Neural progenitor cell (in vitro differentiated cells): ENCODE measurements at regions not wholly inside any gene's neighbourhood (a gene's known extent, or its start where the extent isn't known, plus 50 kb on each side); places are given as distances from the start of the nearest gene placed in this dataset.

ENCODE experiments used
- EZH2 ChIP-seq: fragments of 200-600 bp; sonication (generic); IDR thresholded peaks from 2 replicates; pipeline ENCODE4 v1.6.1; 2017; ENCODE audit warnings: antibody characterized with exemption, mild to moderate bottlenecking, moderate library complexity
- TF ChIP-seq, protein P1 (sequence below): fragments of 200-600 bp; sonication (generic); IDR thresholded peaks from 2 replicates; pipeline ENCODE4 v1.5.1; 2017; ENCODE audit warnings: antibody characterized with exemption, mild to moderate bottlenecking

DNA sequence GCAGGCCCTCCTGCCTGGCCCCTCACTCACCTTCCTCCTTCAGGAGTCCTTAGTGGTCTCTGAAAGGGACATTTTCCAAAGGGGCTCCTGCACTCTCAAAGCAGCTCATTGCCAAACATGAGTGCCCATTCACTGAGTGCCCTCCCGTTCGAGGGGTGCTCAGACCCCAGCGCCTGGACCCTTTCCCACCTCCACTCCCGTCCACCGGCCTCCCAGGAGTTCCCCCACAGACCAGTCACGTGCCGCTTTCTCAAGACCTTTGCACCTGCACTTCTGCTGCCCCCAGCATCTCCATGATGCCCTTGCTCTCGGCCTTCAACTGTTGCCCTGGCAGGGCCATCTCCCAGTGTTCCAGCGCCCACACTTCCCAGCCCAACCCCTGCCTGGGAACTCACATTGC, 89.5 kb downstream of the ADRA2C start:
- TF ChIP-seq, protein P1, sequence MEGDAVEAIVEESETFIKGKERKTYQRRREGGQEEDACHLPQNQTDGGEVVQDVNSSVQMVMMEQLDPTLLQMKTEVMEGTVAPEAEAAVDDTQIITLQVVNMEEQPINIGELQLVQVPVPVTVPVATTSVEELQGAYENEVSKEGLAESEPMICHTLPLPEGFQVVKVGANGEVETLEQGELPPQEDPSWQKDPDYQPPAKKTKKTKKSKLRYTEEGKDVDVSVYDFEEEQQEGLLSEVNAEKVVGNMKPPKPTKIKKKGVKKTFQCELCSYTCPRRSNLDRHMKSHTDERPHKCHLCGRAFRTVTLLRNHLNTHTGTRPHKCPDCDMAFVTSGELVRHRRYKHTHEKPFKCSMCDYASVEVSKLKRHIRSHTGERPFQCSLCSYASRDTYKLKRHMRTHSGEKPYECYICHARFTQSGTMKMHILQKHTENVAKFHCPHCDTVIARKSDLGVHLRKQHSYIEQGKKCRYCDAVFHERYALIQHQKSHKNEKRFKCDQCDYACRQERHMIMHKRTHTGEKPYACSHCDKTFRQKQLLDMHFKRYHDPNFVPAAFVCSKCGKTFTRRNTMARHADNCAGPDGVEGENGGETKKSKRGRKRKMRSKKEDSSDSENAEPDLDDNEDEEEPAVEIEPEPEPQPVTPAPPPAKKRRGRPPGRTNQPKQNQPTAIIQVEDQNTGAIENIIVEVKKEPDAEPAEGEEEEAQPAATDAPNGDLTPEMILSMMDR, result no peak
- no peak for TF ChIP-seq EZH2
